H54 (cell line): ENCODE measurements at regions not wholly inside any gene's neighbourhood (a gene's known extent, or its start where the extent isn't known, plus 50 kb on each side); places are given as distances from the start of the nearest gene placed in this dataset.

Experiments used
- DNase-seq: peaks from one replicate; pipeline ENCODE4 v3.0.0; 2011; ENCODE audit warnings: low spot score, mixed read lengths; ENCODE audit not compliant: insufficient read length
- FAIRE-seq: peaks from 3 replicates; lab custom pipeline; 2011; peaks lifted over from hg19 to GRCh38; lab: Jason Lieb, UNC
- POLR2A ChIP-seq: IDR thresholded peaks from 2 replicates; pipeline ENCODE4 v1.6.1; 2011; ENCODE audit warnings: low read depth, mild to moderate bottlenecking, low read length

- FAIRE-seq (no peak), DNase-seq (no peak)
- TF ChIP-seq POLR2A, result no peak
Measured at GRCh38 chr5:8611067-8611466, 742.1 kb downstream of the MTRR start.

DNA sequence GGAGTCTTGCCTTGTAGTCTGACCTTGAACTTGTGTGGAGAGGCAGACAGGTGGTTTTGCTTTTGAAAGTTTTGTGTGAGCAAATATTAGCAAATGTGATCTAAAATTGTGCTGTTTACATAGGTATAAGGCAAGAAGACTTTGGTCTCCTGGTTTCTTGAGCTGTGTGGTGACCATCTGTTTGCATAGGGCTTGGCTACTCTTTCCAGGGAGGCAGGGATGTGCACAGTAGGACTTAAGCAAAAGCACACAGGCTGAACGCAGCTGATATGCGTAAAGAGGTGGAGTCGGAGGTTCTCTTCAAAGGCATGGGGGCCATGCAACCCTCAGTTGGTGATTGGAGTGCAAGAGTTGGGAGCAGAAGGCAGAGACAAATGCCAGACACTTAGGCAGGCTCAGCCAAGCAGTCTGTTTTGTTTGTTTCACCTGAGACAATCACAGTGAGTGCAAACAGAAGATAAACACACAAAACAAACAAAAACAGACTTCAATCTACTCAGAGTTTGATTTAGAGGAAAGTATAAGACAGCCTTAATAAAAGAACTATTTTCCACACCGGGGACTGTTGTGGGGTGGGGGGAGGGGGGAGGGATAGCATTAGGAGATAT, 744.2 kb downstream of the MTRR start:
- no peak for FAIRE-seq
- no peak for DNase-seq
- no peak for TF ChIP-seq POLR2A

DNA sequence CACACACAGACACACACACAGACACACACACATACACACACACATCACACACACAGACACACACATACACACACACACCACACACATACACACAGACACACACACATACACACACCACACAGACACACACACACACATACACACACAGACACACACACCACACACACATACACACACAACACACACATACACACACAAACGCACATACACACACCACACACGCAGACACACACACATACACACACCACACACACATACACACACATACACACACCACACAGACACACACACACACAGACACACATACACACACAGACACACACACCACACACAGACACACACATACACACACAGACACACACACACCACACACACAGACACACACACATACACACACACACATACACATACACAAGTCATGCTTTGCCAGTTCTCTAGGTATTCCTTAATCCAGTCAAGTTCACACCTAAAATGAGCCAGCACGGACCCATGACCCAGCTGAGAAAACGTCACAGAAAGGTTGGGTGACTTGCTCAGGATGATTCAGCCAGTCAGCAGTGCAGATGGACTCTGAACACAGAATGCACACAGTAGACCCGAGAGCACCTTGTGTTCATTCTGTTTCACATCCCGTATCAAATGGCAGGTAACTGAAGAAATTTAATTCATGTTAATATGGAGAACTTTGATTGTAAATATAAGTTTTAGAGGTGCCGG, 746.4 kb downstream of the MTRR start:
- DNase-seq (no peak), FAIRE-seq (peak; percentile 48)
- TF ChIP-seq POLR2A, result no peak

- no peak for TF ChIP-seq POLR2A
- no peak for DNase-seq
- no peak for FAIRE-seq
Measured at GRCh38 chr5:8628521-8628920, 759.6 kb downstream of the MTRR start.

- no peak for TF ChIP-seq POLR2A
- DNase-seq (no peak), FAIRE-seq (no peak)
Measured at GRCh38 chr5:8633259-8633658, 764.3 kb downstream of the MTRR start.

GRCh38 chr5:8633696-8634095, 764.7 kb downstream of the MTRR start:
- FAIRE-seq, result no peak
- no peak for DNase-seq

DNA sequence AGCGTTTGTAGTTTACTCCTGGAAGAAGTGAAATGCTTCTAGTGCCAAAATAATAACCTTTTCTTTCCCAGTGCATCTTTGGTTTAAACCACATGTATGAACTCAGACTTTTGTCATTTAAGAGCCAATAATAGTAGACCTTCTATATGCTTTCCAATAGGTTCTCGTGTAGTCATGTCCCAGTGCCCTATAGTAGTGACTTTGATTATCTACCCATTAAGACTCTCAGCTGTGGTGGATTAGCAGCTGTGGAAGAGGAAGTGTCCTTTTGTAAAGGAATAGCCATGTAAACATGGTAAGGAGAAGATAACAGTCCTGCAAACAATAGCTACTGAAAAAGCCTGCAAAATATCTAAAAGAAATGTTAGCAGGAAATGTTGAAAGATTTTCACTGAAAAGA, 765.3 kb downstream of the MTRR start:
- no peak for TF ChIP-seq POLR2A
- no peak for DNase-seq
- no peak for FAIRE-seq

More at GRCh38 chr5:8633696-8634095, 764.7 kb downstream of the MTRR start:
- no peak for TF ChIP-seq POLR2A

DNA sequence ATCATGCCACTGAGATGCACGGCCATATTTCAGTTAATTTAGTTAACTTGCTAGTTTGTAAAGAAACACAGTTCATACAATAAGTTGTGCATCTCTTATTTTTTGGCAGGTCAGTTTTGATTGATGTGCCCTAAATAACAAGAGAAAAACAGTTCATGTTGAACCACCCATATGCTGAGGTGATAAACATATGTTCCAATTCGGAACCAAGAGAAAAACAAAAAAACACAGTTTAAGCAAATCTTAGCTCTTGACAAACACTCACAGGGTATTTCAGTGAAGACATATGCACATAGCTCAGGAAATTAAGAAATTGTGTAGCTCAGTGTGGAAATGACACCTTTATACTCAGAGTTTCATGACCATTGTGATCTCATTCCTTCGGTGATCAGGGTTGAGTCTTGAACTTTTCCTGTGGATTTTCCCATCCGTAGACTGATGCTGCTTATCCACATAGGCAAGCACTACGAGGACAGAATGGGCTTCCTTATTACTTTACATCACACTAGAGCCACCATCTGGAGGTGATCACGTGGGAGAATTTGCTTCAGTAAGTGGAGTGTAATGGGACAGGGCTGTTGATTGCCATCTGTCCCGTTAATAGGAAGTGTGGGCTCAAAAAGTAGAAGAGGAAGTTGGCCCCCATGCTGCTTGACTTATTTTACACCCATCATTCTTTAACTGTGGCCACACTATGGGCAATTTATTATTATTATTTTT, 773.0 kb downstream of the MTRR start:
- no peak for FAIRE-seq
- no peak for TF ChIP-seq POLR2A
- DNase-seq, result no peak

- TF ChIP-seq POLR2A, result no peak
- no peak for DNase-seq
- FAIRE-seq, result no peak
Measured at GRCh38 chr5:8644377-8644776, 775.4 kb downstream of the MTRR start.

DNA sequence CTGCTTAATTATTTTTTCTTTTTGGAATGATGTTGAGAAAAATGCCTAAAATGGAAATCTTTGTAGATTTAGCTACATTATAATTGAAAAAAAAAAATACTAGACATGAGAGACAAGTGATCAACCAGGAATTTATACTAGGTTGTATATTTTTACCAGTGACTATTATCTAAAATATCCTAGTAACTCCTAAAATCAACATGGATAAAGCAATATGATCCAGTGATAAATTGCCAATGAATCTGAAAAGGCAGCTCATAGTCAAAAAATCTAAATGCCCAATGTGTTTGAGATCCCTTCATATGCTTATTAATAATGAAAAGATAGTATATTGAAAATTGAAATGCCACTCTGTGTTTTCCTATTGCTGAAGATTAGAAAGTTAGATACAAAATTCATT, 778.2 kb downstream of the MTRR start:
- FAIRE-seq (no peak), DNase-seq (no peak)
- no peak for TF ChIP-seq POLR2A

DNA sequence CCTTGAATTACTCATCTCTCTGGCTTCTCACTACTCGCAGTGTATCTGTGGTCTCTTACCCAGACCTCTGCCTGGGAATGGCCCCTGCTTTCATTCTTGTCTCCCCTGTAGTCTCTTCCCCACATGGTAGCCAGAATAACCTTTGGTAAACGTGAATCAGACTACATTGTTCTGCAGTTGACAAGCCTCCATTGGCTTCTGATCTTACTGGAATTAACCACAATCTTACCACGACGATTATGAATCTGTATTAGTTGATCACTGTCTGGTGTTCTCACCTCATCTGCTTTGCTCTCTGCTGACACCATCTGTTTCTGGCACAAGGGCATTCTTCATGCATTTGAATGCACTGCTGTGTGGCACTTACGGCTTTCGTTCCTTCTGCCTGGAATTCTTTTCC, 781.2 kb downstream of the MTRR start:
- no peak for DNase-seq
- TF ChIP-seq POLR2A, result no peak
- FAIRE-seq, result no peak

DNA sequence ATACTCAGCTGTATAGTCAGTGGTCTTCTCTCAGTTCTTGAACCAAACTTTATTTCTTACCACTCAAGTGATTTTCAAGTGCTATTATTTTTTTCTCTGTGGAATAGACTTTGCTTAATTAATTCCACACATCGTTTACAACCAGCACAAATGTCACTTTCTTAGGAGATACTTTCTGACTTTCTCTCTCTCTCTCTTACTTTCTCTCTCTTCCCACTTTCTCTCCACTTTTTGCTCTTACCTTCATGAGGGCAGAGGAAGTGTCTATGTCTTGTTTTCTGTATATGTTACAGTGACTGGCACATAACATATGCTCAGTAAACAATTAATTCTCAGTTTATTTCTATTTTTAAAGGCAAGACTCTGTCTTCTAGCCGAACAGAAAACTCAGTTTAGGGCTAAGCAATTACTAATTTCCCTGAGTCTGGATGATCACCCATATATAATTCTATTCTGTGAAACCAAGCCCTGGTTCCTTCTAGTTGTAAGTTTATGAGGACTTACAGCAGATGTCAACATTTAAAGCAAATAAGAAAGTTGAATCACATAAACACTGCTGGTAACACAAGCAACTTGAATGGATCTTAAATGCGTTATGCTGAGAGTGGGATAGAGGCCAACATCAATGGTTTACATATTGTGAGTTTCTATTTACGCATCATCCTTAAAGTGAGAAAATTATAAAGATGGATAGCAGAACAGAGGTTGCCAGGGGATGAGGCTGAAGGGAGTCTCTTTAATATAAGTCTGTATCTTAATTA, 791.4 kb downstream of the MTRR start:
- DNase-seq (no peak), FAIRE-seq (no peak)
- no peak for TF ChIP-seq POLR2A

DNA sequence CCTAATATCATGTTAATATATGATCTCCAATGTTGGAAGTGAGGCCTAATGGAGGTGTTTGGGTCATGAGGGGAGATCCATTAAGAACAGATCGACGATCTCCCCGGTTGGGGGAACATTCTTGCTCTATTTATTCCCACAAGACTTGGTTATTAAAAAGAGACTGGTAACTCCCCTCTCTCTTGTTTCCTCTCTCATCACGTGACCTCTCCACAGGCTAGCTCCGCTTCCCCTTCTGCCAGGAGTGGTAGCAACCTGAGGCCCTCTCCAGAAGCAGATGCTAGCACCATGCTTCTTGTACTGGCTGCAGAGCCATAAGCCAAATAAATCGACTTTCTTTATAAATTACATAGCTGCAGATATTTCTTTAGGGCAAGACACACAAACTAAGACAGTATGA, 794.4 kb downstream of the MTRR start:
- TF ChIP-seq POLR2A, result no peak
- FAIRE-seq (no peak), DNase-seq (no peak)

GRCh38 chr5:8675182-8675581, 806.2 kb downstream of the MTRR start:
- no peak for FAIRE-seq
- DNase-seq, result no peak
- no peak for TF ChIP-seq POLR2A

DNA sequence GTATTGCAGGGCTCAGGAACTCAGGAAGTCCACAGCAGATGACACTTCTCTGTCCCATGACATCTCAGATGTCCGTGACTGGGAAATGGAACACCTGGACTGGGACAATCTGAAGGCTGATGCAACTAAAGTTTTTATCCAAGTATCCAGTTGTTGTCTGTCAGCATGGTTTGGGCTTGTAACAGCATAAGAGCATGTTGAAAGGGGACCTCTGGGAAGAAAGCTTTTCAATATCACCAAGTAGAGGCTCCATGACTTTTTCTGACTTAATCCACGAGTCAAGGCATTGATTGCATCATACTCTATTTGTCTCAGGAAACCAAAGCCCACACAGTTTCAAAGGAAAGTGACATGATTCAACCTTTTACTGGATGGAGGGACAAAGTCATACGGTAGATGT, 807.7 kb downstream of the MTRR start:
- DNase-seq (no peak), FAIRE-seq (no peak)
- TF ChIP-seq POLR2A, result no peak
